GM20000 (cell line): ENCODE measurements at regions not wholly inside any gene's neighbourhood (a gene's known extent, or its start where the extent isn't known, plus 50 kb on each side); places are given as distances from the start of the nearest gene placed in this dataset.

Experiments used
- DNase-seq: peaks from one replicate; pipeline ENCODE4 v3.0.0; 2012; ENCODE audit warnings: low spot score
- CTCF ChIP-seq: IDR thresholded peaks from 2 replicates; pipeline ENCODE4 v1.5.1; 2012; ENCODE audit warnings: mild to moderate bottlenecking, control low read depth; ENCODE audit errors: extremely low read depth, missing control alignments

GRCh38 chr19:29415507-29415906 lies 110.3 kb upstream of the VSTM2B start:
- TF ChIP-seq CTCF, result no peak
- no peak for DNase-seq

GRCh38 chr19:29417048-29417447 lies 108.7 kb upstream of the VSTM2B start:
- TF ChIP-seq CTCF, result no peak
- no peak for DNase-seq

GRCh38 chr19:29418201-29418600 lies 107.6 kb upstream of the VSTM2B start:
- no peak for DNase-seq
- TF ChIP-seq CTCF, result no peak

- no peak for DNase-seq
- no peak for TF ChIP-seq CTCF
Measured at GRCh38 chr19:29420065-29420464, 105.7 kb upstream of the VSTM2B start.

GRCh38 chr19:29420482-29421195 lies 105.2 kb upstream of the VSTM2B start:
- no peak for TF ChIP-seq CTCF
- no peak for DNase-seq

- DNase-seq, result no peak
- TF ChIP-seq CTCF, result no peak
Measured at GRCh38 chr19:29421196-29421545, 104.6 kb upstream of the VSTM2B start.

- DNase-seq, result no peak
- no peak for TF ChIP-seq CTCF
Measured at GRCh38 chr19:29422047-29422446, 103.7 kb upstream of the VSTM2B start.
